ENCODE measurements at regions not wholly inside any gene's neighbourhood (a gene's known extent, or its start where the extent isn't known, plus 50 kb on each side); places are given as distances from the start of the nearest gene placed in this dataset.
"Not testable (repeated sequence)": the region's sequence is repeated elsewhere in the genome, so short reads cannot be mapped to it uniquely, and the experiment has no call there.

GRCh38 chr1:221988829-221989228 is 246.9 kb upstream of the DUSP10 start:
- no peaks in the 10 kb centered on the region for H3K27me3 ChIP-seq
- H3K9me3 ChIP-seq, result no peaks in the 10 kb centered on the region
- H3K4me3 ChIP-seq (replicated peaks in 1 of 3), result no peak overlapping the region
- no peak for DNase-seq
- H3K27ac ChIP-seq, result no peak overlapping the region
- TF ChIP-seq CTCF (IDR thresholded peaks at IDR 0.05) (no peak), POLR2A (IDR thresholded peaks at IDR 0.05) (no peak)
- intact Hi-C loops (cut with DNase I), result no loop called here
- no peaks in the 10 kb centered on the region for H3K4me1 ChIP-seq
- no peaks in the 10 kb centered on the region for H3K36me3 ChIP-seq

GRCh38 chr1:221987860-221988520 is 246.1 kb upstream of the DUSP10 start:
- no peaks in the 10 kb centered on the region for H3K4me1 ChIP-seq
- 84 to 90% methylated on average over 6 of the region's 6 CpGs for WGBS, 2 donors
- TF ChIP-seq POLR2A (IDR thresholded peaks at IDR 0.05) (no peak), CTCF (IDR thresholded peaks at IDR 0.05) (no peak)

GRCh38 chr1:221983444-221983843 is 241.6 kb upstream of the DUSP10 start:
- no peak for DNase-seq
- Histone ChIP-seq H3K4me3 (replicated peaks in 1 of 3) (no peak overlapping the region), H3K36me3 (no peaks in the 10 kb centered on the region), H3K9me3 (no peaks in the 10 kb centered on the region), H3K27me3 (no peaks in the 10 kb centered on the region), H3K4me1 (no peaks in the 10 kb centered on the region), H3K27ac (no peak overlapping the region)
- TF ChIP-seq CTCF (IDR thresholded peaks at IDR 0.05) (no peak), POLR2A (IDR thresholded peaks at IDR 0.05) (no peak)
- 80 to 89% methylated on average over 1 of the region's 1 CpG for WGBS, 2 donors
- intact Hi-C loops (cut with DNase I), result no loop called here

More at GRCh38 chr1:221987860-221988520, 246.1 kb upstream of the DUSP10 start:
- H3K27ac ChIP-seq, result no peak overlapping the region
- H3K4me3 ChIP-seq (replicated peaks in 1 of 3), result no peak overlapping the region
- H3K36me3 ChIP-seq, result no peaks in the 10 kb centered on the region
- no peak for DNase-seq
- H3K9me3 ChIP-seq, result no peaks in the 10 kb centered on the region
- H3K27me3 ChIP-seq, result no peaks in the 10 kb centered on the region
- intact Hi-C loops (cut with DNase I), result no loop called here

GRCh38 chr1:221981461-221981860 is 239.6 kb upstream of the DUSP10 start:
- no peak overlapping the region for H3K4me3 ChIP-seq (replicated peaks in 1 of 3)
- DNase-seq, result no peak
- intact Hi-C loops (cut with DNase I), result no loop called here
- no peaks in the 10 kb centered on the region for H3K4me1 ChIP-seq
- TF ChIP-seq CTCF (IDR thresholded peaks at IDR 0.05) (no peak), POLR2A (IDR thresholded peaks at IDR 0.05) (no peak)
- no peak overlapping the region for H3K27ac ChIP-seq
- H3K27me3 ChIP-seq, result no peaks in the 10 kb centered on the region
- no peaks in the 10 kb centered on the region for H3K9me3 ChIP-seq
- WGBS, 2 donors, result 98% methylated on average over 1 of the region's 1 CpG
- H3K36me3 ChIP-seq, result no peaks in the 10 kb centered on the region

DNA sequence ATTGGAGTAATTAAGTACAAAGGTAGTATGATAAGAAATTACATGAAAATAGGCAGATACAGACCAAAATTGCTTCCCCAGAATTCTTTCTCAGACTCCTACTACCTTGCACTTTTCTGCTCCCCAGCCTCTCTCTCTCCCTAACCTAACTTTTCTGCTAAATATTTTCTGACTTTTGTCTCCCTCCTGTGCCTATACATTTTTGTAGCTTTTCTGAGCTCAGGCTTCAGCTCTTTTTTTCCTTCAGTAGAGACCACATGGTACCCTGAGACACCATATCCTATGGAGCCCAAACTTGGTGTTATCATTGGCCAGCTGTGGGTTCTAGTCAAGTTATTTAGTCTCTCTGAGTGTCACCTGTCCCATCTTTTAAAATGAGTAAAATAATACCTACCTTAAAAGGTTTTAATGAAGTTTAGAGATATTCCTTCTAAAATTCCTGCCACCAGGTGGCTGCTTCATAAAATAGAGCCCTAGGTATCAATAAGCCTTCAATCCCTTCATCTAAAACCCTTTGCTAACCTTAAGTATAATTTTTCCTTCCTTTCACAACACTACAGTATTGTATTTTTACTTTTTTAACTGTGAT is 237.6 kb upstream of the DUSP10 start:
- H3K4me1 ChIP-seq, result no peaks in the 10 kb centered on the region
- no peak overlapping the region for H3K4me3 ChIP-seq (replicated peaks in 1 of 3)
- TF ChIP-seq POLR2A (IDR thresholded peaks at IDR 0.05) (no peak), CTCF (IDR thresholded peaks at IDR 0.05) (peak in 2 of 6 experiments; percentile 10 to 24)
- intact Hi-C loops (cut with DNase I), result no loop called here
- no peak overlapping the region for H3K27ac ChIP-seq
- H3K36me3 ChIP-seq, result no peaks in the 10 kb centered on the region
- H3K9me3 ChIP-seq, result no peaks in the 10 kb centered on the region
- no peaks in the 10 kb centered on the region for H3K27me3 ChIP-seq
- DNase-seq, result no peak

DNA sequence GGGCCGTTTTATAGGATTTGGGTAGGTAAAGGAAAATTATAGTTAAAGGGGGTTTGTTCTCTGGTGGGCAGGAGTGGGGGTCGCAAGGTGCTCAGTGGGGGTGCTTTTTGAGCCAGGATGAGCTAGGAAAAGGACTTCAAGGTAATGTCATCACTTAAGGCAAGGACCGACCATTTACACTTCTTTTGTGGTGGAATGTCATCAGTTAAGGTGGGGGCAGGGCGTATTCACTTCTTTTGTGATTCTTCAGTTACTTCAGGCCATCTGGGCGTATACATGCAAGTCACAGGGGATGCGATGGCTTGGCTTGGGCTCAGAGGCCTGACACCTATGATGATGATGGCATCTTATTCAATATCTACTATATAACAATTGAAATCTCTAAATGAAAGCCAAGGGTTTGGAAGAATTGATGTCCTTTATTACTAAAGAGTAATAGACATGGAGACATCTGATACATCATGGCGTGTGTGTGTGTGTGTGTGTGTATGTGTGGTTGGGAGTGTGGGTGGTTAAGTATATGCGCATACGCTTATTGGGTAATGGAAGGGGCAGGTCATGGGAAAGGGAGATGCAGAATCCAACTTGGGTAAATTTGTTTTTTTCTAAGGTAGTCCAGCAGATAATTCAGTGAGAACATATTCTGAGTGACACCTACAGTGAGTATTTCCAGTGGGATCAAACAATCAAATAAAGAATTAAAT is 236.9 kb upstream of the DUSP10 start:
- H3K27ac ChIP-seq; H3K4me1 ChIP-seq; H3K4me3 ChIP-seq (replicated peaks in 1 of 3); H3K9me3 ChIP-seq; H3K27me3 ChIP-seq; intact Hi-C loops (cut with DNase I); DNase-seq; H3K36me3 ChIP-seq: not testable (repeated sequence)
- WGBS, 2 donors, result 82 to 84% methylated on average over 9 of the region's 9 CpGs

DNA sequence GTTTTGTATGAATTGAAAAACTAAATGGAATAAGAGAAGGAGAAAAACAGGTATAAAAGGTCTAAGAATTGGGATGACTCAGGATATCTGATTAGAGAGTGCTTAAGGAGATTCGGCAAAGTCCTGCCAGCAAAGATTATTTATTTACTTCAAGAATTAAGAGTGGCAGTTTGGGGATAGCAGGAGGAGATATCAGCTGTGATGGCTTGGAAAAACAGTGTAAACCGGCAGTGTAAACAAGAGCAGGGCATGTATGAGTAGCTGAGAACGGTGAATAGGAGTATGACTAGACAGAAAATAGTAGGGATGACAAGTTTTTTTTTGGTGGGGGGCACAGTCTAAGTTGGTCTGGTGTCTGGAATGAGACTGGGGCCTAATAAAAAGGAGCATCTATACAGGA is 231.9 kb upstream of the DUSP10 start:
- DNase-seq; H3K27ac ChIP-seq; H3K9me3 ChIP-seq; H3K27me3 ChIP-seq; H3K4me3 ChIP-seq (replicated peaks in 1 of 3); intact Hi-C loops (cut with DNase I); H3K36me3 ChIP-seq; H3K4me1 ChIP-seq: not testable (repeated sequence)
- 39 to 49% methylated on average over 3 of the region's 3 CpGs for WGBS, 2 donors
